Activated CD4-positive, alpha-beta T cell treated with anti-CD3 and anti-CD28 coated beads, Interleukin-2, amount 50 U/mL, for 16 hours (primary cell): ENCODE measurements at regions not wholly inside any gene's neighbourhood (a gene's known extent, or its start where the extent isn't known, plus 50 kb on each side); places are given as distances from the start of the nearest gene placed in this dataset.

ENCODE experiments used
- DNase-seq: peaks from one replicate; pipeline ENCODE4 v3.0.0-alpha.2; 2020

DNA sequence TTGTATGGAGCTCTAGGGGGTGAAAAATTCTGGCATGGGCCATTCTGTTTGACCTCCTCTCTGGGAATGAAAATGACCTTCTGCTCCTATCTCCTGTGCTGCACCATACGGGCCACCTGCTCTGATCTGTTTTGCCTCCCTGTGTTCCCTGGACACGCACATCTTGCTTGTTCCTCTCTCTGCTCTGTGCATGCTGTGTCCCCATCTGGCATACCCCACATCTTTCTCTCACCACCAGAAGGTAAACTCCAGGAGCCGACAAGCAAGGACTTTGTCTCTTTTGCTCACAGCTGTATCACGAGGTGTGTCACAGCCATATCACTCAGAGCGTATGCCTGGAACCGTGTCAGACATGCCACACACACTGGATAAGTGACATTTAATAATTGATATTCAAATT, 208.4 kb upstream of the DTNBP1 start:
- no peak for DNase-seq

- no peak for DNase-seq
Observed at GRCh38 chr6:15870333-15871043, 207.7 kb upstream of the DTNBP1 start.

DNA sequence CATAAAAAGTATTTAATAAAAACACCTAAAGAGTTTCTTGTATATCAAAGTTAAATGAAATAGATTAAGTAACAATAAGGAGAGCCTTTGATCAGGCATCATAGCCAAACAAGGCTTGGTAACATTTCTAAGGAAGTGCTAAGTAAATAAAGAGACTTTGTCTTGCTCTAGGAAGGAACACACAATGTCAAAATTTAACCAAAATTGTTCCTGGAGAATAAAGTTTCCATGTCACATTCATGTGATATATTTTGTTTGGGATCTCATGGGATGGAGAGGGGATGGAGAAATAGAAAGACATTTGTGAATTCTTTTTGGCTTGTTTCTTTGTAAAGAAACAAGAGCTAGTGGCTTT, 201.9 kb upstream of the DTNBP1 start:
- DNase-seq = no peak

- no peak for DNase-seq
Observed at GRCh38 chr6:15864038-15864707, 201.3 kb upstream of the DTNBP1 start.

DNA sequence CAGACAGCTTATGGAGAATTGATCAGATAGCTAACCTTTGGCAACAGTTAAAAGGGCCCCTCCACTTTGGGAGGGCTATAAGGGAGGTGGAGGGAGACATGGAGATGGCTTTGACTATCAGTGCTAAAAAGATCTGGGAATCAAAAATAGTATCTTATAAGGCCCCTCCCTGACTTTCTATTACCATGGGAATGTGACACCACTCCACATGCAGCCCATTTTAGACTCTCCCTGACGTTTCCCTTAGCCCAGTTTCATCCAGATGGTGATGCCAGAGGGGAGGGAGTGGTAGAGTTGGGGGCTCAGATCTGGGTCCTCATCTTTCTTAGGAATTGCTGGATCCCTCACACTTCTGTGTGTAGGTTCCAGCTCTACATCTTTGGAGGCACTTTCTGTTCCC, 200.0 kb upstream of the DTNBP1 start:
- DNase-seq = no peak

- no peak for DNase-seq
Observed at GRCh38 chr6:15861486-15861885, 198.7 kb upstream of the DTNBP1 start.

DNA sequence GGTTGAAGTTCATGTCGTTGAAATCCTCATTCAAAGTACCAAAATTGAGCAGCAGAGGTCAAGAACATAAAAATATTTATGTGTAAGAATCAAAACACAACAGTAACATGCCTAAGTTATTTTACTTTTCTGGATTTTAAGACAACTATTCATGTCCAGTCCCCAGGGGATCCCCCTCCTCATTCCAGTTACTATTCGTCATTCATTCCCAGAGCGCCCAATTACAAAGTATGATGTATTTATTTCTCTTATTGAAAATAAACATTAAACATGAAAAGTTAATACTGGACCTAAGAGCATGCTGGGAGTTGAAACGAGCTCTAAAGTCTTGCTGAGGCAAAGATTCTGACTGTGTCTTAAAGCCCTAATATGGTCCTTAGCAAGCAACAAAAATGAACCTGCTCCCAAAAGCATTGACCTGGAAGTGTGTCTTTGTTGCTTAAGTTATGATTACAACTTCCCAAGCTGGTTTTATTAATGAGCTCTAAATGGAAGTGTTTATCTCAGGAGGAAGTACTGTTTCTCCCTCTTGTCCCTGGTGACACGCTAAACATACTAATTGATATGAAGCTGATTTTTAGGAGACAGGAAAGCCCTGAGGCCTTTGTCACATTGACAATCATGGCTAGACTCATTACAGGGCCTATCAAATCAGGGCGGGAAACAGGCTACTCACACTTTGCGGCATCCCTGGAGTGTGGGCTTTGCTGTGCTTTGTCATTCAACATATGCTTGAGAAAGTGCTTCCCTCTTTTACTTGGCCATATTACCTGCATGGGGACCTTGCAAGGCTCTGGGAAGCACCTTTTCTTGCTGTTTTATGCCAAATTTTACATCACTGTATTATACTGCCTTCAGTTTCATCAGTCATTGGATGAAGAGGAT, 192.2 kb upstream of the DTNBP1 start:
- no peak for DNase-seq

DNA sequence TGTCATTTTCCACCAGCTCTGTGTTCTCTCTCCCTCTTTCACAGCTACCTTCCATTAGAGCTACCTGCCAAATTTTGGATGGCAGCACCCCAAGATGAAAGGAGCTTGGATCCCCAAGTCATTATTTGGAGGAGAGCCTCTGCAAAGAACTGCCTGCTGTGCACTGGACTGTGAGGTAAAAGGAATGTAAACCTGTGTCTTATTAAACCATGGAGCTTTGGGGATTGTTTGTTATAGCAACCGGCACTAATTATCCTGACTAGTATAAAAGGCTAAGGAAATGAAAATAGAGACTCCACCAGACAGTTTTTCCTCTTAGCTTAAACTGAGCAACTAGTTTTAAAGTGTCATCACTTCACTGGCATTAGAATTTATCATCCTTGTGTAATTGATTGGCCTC, 191.6 kb upstream of the DTNBP1 start:
- DNase-seq = no peak

DNA sequence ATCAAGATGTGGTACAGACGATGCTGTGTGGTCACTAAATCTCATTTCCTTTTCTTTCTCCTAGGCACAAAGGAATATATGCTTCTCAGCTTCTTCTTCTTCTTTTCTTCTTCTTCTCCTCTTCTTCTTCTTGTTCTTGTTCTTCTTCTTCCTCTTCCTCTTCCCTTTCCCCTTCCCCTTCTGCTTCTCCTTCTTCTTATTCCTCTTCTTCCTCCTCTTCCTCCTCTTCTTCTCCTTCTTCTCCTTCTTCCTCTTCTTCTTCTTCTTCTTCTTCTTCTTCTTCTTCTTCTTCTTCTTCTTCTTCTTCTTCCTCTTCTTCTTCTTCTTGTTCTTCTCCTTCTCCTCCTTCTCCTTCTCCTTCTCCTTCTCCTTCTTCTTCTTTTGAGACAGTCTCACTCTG, 190.4 kb upstream of the DTNBP1 start:
- no peak for DNase-seq

- no peak for DNase-seq
Observed at GRCh38 chr6:15852289-15852688, 189.5 kb upstream of the DTNBP1 start.

- DNase-seq = no peak
Observed at GRCh38 chr6:15849395-15849794, 186.6 kb upstream of the DTNBP1 start.

GRCh38 chr6:15845492-15845891, 182.7 kb upstream of the DTNBP1 start:
- DNase-seq = no peak

GRCh38 chr6:15843764-15844163, 180.9 kb upstream of the DTNBP1 start:
- no peak for DNase-seq

DNA sequence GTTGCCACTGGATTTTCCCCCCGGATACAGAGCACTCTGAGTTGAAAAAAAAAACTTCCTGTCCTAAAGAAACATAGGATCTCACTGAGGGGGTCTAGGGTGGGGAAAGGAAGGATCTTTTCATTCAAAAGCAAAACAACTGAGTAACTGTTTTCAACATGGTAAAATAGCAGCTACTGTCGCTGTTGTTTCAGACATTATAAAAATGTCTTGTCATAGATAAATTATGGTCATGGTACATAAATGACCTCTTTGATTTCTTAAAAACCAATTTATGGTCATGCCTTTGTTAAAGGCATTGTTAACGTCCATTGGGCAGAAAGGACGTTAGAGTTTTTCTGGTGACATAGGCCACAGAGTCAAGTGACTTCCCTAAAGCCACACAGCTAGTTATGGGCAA, 180.4 kb upstream of the DTNBP1 start:
- DNase-seq = no peak

DNA sequence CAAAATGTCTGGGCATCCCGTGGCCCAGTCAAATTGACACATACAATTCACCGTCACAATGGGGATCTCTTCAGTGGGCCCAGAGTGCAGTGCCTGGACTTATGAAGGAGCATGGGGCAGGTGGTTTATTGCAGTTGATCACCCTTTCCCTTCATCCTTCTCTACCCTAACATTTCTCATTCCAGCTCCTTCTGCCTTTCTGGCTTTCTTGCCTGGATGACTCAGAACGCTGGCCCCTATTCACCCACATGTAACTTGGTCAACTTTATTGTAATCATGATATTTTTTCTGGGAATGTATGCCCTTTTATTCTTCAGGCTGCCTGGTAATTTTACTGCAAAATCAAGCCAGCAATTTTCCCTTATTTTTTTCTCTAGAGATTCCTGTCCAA, 179.9 kb upstream of the DTNBP1 start:
- no peak for DNase-seq

GRCh38 chr6:15841937-15842726, 179.3 kb upstream of the DTNBP1 start:
- no peak for DNase-seq

GRCh38 chr6:15839969-15840541, 177.2 kb upstream of the DTNBP1 start:
- DNase-seq = no peak

- no peak for DNase-seq
Observed at GRCh38 chr6:15837205-15837604, 174.4 kb upstream of the DTNBP1 start.

DNA sequence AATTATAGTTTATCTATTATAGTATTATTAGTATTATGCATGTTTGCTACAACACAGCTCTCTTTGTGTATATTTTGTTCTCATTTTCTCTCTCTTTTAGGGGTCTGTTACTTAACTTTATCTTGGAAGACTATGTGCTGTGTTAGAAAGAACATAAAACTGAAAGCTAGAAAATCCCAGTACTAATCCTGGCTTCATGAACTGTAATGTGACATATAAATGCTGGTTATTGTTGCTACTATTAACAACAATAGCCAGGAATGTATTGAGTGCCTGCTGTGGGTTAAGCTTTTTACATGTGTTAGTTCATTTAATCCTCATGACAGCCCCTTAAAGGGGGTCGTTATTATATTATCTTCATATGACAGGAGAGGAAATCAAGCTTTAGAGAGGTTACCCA, 170.0 kb upstream of the DTNBP1 start:
- DNase-seq = no peak

DNA sequence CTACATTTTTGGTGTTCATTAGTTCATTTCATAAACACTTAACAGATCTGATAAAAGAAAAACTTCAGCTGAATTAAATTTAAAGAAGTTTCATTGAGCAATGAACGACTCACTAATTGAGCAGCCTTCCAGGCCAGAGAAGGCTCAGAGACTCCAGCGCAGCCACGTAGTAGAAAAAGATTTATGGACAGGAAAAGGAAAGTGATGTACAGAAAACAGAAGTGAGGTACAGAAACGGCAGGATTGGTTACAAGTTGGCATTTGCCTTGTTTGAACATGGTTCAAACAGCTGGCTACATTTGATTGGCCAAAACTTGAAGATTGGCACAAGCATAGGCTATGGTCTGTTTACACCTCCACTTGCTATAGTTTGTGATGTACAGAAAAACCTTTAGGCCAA, 166.3 kb upstream of the DTNBP1 start:
- DNase-seq = no peak

- DNase-seq = no peak
Observed at GRCh38 chr6:15827496-15828255, 164.8 kb upstream of the DTNBP1 start.

DNA sequence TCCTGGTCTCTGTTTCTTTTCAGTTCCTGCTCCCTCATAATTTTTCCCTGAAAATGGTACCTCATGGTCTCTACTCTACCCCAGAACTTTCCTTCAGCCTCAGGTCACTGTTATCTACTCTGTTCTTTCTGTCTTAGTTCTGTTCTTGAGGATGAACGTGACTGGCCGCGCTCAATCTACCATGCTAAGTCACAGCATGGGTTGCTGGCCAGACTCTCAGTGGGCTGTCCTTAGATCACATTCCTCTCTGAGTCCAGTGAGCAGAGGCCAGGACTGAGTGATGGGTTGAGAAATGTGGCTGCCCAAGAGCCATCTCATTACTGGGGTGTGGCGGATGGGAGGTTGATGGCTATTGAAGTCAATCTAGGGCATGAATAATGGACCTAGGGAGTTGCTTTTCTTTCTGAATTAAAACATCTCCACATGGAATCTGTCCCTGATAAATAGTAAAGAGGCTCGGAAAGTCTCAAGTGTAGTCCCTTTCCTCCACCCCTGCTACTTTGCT, 164.0 kb upstream of the DTNBP1 start:
- DNase-seq = no peak
